WTC11 (cell line): ENCODE measurements at regions not wholly inside any gene's neighbourhood (a gene's known extent, or its start where the extent isn't known, plus 50 kb on each side); places are given as distances from the start of the nearest gene placed in this dataset.

Source experiments
- ATAC-seq: fragments of 200-7000 bp; cut with Tn5 transposase; 2 replicates; pipeline ENCODE4 v1.10.0; 2021; ENCODE audit warnings: mild to moderate bottlenecking, moderate library complexity
- CTCF ChIA-PET: fragments of 300-600 bp; sonication (Branson Sonifier 250); formaldehyde crosslinking; loops from one replicate; lab custom pipeline; 2021; ENCODE audit warnings: antibody characterized with exemption; lab: Charles Lee
- POLR2A ChIA-PET: fragments of 350-600 bp; sonication (Branson Sonifier 250); formaldehyde crosslinking; loops from one replicate; lab custom pipeline; 2021; ENCODE audit warnings: antibody characterized with exemption; lab: Charles Lee
- DNase-seq: peaks from one replicate; pipeline ENCODE4 v3.0.0; 2021; ENCODE audit warnings: low spot score
- H3K27ac Mint-ChIP-seq: 2 replicates; pipeline ENCODE4 v1.8.0; 2021; ENCODE audit warnings: mixed read lengths
- H3K27me3 Mint-ChIP-seq: 2 replicates; pipeline ENCODE4 v1.8.0; 2021; ENCODE audit warnings: low read depth, mild to moderate bottlenecking, moderate library complexity, mixed read lengths
- H3K36me3 Mint-ChIP-seq: 2 replicates; pipeline ENCODE4 v1.8.0; 2021; ENCODE audit warnings: mixed read lengths
- H3K4me1 Mint-ChIP-seq: 2 replicates; pipeline ENCODE4 v1.8.0; 2022; ENCODE audit warnings: mixed read lengths
- H3K4me3 Mint-ChIP-seq: 2 replicates; pipeline ENCODE4 v1.8.0; 2021; ENCODE audit warnings: mild to moderate bottlenecking, moderate library complexity, mixed read lengths
- H3K9me3 Mint-ChIP-seq: 2 replicates; pipeline ENCODE4 v1.8.0; 2021; ENCODE audit warnings: mixed read lengths
- FOXP1 ChIP-seq: sonication (generic); formaldehyde crosslinking; IDR thresholded peaks from 2 replicates; pipeline ENCODE4 v1.8.0; 2022; ENCODE audit warnings: missing genetic modification reagents, mild to moderate bottlenecking, moderate library complexity, borderline replicate concordance
- MXD4 ChIP-seq: fragments of 250-450 bp; sonication (Bioruptor Pico); IDR thresholded peaks from 2 replicates; pipeline ENCODE4 v1.8.0; 2021; ENCODE audit warnings: mild to moderate bottlenecking, moderate library complexity, borderline replicate concordance
- SP1 ChIP-seq: sonication (generic); formaldehyde crosslinking; conservative IDR thresholded peaks from 2 replicates; pipeline ENCODE4 v1.8.1; 2022; ENCODE audit warnings: missing genetic modification reagents
- TEAD1 ChIP-seq: sonication (generic); formaldehyde crosslinking; IDR thresholded peaks from 2 replicates; pipeline ENCODE4 v1.8.0; 2022; ENCODE audit warnings: mild to moderate bottlenecking, missing genetic modification reagents
- ZNF423 ChIP-seq: fragments of 250-450 bp; sonication (Bioruptor Pico); IDR thresholded peaks from 2 replicates; pipeline ENCODE4 v2.1.2; 2022; ENCODE audit warnings: mild to moderate bottlenecking, moderate library complexity
- TF ChIP-seq, protein P1 (sequence below): fragments of 250-450 bp; sonication (Bioruptor Pico); conservative IDR thresholded peaks from 2 replicates; pipeline ENCODE4 v1.9.0; 2021; ENCODE audit warnings: mild to moderate bottlenecking
- TF ChIP-seq, protein P2 (sequence below): fragments of 250-450 bp; sonication (Bioruptor Pico); IDR thresholded peaks from 2 replicates; pipeline ENCODE4 v1.9.0; 2021; ENCODE audit warnings: mild to moderate bottlenecking
- TF ChIP-seq, protein P3 (sequence below): sonication (generic); formaldehyde crosslinking; IDR thresholded peaks from 2 replicates; pipeline ENCODE4 v1.8.1; 2023; ENCODE audit warnings: mild to moderate bottlenecking, missing genetic modification reagents, moderate library complexity
- TF ChIP-seq, protein P4 (sequence below): fragments of 200-600 bp; IDR thresholded peaks from 2 replicates; pipeline ENCODE4 v1.8.0; 2022; ENCODE audit warnings: antibody characterized with exemption
- TF ChIP-seq, protein P5 (sequence below): sonication (generic); formaldehyde crosslinking; IDR thresholded peaks from 2 replicates; pipeline ENCODE4 v1.8.1; 2022; ENCODE audit warnings: mild to moderate bottlenecking, missing genetic modification reagents, moderate library complexity, borderline replicate concordance

DNA sequence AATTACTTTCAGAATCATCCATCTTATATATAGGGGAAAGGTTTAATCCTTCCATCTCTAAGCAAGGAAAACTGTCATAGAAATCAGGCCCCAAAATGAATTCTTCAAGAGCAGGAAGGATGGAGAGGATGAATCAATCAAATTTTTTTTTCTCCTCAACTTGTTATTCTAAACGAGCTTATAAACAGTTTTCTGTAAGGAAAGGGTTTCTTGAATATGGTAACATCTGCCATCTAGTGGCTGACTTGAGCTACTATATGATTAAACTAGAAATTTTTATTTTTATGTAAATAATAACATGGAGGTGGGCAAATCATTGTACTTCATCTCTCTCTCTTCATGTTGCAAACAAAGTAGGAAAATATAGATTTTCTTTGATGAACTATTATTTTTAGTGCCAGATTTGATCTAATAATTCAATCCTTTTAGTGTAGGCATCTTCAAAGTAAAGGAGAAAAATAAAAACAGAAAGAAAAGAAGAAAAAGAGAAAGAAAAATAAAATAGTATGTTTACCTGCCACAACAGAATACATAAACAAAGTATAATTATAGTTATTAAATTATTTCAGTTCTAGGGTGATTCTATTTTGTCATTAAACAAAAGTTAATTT is 146.6 kb downstream of the SERPINI1 start:
- no peak for DNase-seq

DNA sequence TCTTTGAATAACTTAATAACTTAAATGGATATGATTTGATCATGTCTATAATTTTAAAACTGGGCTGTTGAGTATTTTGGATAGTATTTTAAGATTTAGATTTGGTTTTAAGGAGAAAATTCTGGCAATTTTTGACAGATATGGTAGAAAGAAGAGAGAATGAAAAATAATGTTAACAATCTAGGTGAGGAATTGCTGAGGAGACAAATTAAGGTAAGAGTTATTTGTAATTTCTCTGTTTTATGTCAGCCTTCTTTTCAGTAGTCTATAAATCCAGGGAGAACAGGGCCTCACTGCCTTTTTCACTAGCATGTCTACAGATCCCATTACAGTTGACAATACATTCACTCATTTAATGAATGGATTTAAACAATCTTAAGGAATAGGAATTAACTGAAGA is 144.7 kb downstream of the SERPINI1 start:
- H3K9me3 Mint-ChIP-seq, result no peaks in the 10 kb centered on the region
- ChIA-PET POLR2A (no interaction called here), CTCF (interaction anchor here (2.4 kb wide), 1 partner anchor 500 kb away, joined by 38 read pairs; the partner anchor contains the start of gene ZBBX)
- TF ChIP-seq TEAD1 (CRISPR knock-in tag), result no peak
- TF ChIP-seq, protein P1, sequence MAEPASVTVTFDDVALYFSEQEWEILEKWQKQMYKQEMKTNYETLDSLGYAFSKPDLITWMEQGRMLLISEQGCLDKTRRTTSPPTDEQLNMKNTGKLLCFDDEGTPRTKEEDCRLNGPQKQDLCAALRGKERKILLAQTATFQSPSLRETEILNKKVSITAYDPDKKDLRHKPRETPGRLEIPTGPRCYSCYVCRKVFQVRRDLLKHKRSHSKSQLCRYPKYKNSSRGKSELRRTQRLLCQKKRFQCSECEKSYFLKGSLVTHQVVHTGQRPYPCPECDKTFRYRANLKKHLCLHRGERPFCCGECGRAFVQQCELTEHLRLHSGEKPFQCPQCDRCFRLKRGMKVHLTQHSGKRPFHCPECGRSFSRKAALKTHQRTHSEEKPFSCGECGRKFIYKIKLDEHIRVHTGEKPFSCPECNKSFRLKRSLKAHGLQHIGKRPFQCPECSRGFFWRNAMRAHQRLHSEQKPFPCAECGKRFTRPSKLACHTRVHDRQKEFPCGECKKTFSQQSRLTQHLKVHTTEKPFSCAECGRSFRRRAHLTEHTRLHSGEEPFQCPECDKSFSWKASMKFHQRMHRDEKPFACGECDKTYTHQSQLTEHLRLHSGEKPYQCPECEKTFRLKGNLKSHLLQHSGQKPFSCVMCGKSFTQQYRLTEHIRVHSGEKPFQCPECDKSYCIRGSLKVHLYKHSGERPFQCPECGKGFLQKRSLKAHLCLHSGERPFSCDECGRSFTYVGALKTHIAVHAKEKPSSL (CRISPR knock-in tag), result no peak
- TF ChIP-seq, protein P2, sequence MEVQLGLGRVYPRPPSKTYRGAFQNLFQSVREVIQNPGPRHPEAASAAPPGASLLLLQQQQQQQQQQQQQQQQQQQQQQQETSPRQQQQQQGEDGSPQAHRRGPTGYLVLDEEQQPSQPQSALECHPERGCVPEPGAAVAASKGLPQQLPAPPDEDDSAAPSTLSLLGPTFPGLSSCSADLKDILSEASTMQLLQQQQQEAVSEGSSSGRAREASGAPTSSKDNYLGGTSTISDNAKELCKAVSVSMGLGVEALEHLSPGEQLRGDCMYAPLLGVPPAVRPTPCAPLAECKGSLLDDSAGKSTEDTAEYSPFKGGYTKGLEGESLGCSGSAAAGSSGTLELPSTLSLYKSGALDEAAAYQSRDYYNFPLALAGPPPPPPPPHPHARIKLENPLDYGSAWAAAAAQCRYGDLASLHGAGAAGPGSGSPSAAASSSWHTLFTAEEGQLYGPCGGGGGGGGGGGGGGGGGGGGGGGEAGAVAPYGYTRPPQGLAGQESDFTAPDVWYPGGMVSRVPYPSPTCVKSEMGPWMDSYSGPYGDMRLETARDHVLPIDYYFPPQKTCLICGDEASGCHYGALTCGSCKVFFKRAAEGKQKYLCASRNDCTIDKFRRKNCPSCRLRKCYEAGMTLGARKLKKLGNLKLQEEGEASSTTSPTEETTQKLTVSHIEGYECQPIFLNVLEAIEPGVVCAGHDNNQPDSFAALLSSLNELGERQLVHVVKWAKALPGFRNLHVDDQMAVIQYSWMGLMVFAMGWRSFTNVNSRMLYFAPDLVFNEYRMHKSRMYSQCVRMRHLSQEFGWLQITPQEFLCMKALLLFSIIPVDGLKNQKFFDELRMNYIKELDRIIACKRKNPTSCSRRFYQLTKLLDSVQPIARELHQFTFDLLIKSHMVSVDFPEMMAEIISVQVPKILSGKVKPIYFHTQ (CRISPR knock-in tag), result no peak
- no peak for TF ChIP-seq ZNF423 (CRISPR knock-in tag)
- TF ChIP-seq, protein P3, sequence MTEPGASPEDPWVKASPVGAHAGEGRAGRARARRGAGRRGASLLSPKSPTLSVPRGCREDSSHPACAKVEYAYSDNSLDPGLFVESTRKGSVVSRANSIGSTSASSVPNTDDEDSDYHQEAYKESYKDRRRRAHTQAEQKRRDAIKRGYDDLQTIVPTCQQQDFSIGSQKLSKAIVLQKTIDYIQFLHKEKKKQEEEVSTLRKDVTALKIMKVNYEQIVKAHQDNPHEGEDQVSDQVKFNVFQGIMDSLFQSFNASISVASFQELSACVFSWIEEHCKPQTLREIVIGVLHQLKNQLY, result no peak
- DNase-seq, result no peak
- no peaks in the 10 kb centered on the region for H3K36me3 Mint-ChIP-seq
- peaks cover 4% of the 10 kb centered on the region; the same call in 1 of the 2 replicates for H3K4me1 Mint-ChIP-seq
- H3K27me3 Mint-ChIP-seq, result no peaks in the 10 kb centered on the region
- no peak for ATAC-seq
- H3K4me3 Mint-ChIP-seq, result no peak overlapping the region
- no peak overlapping the region for H3K27ac Mint-ChIP-seq

More for the DNA sequence above, 146.6 kb downstream of the SERPINI1 start:
- Mint-ChIP-seq H3K9me3 (no peaks in the 10 kb centered on the region), H3K4me1 (no peaks in the 10 kb centered on the region), H3K27ac (no peak overlapping the region), H3K4me3 (no peak overlapping the region), H3K36me3 (no peaks in the 10 kb centered on the region), H3K27me3 (no peaks in the 10 kb centered on the region)
- CTCF ChIA-PET, result interaction anchor here (0.6 to 2.4 kb wide), 35 partner anchors 10 to 532 kb away, joined by 3 to 38 read pairs (median 4); partner anchors contain the start of genes PDCD10, SERPINI1 and ZBBX
- ATAC-seq, result peak; percentile 49; the same call in 1 of the 2 replicates
- POLR2A ChIA-PET, result no interaction called here
- no peak for TF ChIP-seq MXD4
- TF ChIP-seq, protein P4, sequence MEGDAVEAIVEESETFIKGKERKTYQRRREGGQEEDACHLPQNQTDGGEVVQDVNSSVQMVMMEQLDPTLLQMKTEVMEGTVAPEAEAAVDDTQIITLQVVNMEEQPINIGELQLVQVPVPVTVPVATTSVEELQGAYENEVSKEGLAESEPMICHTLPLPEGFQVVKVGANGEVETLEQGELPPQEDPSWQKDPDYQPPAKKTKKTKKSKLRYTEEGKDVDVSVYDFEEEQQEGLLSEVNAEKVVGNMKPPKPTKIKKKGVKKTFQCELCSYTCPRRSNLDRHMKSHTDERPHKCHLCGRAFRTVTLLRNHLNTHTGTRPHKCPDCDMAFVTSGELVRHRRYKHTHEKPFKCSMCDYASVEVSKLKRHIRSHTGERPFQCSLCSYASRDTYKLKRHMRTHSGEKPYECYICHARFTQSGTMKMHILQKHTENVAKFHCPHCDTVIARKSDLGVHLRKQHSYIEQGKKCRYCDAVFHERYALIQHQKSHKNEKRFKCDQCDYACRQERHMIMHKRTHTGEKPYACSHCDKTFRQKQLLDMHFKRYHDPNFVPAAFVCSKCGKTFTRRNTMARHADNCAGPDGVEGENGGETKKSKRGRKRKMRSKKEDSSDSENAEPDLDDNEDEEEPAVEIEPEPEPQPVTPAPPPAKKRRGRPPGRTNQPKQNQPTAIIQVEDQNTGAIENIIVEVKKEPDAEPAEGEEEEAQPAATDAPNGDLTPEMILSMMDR, result peak; percentile 44

DNA sequence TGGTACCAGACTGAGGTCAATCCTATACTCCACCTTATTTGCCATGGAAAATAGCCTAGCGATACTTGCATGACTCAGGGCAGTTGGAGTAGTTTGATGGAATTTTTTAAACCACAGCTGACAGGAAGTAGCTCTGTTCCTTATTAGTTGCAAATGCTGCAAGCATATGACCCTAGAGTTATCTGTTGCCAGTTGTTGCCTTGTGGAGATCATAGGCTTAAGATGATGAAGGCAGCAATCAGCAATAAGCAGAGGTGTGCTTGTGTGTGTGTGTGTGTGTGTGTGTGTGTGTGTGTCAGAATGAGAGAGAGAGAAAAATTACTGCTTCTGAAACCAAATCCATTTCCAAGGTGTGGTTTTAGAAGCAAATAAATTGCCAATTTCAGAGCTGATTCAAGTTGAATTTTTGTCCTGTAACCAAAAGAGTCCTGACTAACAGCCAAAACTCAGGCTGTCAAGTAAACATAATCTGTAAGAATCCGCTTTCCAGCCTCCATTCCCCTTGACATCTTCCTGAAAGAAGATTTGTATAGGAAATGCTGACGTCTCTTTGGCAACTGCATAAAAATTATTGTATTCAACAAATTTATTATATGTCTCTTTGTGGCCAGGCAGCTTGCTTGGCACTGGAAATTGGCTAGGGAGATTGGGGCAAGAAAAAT is 141.2 kb downstream of the SERPINI1 start:
- Mint-ChIP-seq H3K4me1 (peaks cover 11% of the 10 kb centered on the region), H3K4me3 (no peak overlapping the region), H3K27me3 (no peaks in the 10 kb centered on the region)
- CTCF ChIA-PET, result interaction anchor here (0.7 kb wide), 1 partner anchor 460 kb away, joined by 3 read pairs; no protein-coding TSS in a partner anchor
- no peak for DNase-seq
- TF ChIP-seq, protein P5, sequence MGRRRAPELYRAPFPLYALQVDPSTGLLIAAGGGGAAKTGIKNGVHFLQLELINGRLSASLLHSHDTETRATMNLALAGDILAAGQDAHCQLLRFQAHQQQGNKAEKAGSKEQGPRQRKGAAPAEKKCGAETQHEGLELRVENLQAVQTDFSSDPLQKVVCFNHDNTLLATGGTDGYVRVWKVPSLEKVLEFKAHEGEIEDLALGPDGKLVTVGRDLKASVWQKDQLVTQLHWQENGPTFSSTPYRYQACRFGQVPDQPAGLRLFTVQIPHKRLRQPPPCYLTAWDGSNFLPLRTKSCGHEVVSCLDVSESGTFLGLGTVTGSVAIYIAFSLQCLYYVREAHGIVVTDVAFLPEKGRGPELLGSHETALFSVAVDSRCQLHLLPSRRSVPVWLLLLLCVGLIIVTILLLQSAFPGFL (CRISPR knock-in tag), result no peak
- TF ChIP-seq FOXP1 (no peak), SP1 (CRISPR knock-in tag) (no peak)
- TF ChIP-seq, all 79 proteins: peak for 0
- ATAC-seq, result no peak
- Mint-ChIP-seq H3K27ac (no peak overlapping the region), H3K9me3 (no peaks in the 10 kb centered on the region), H3K36me3 (no peaks in the 10 kb centered on the region)
- POLR2A ChIA-PET, result no interaction called here
